ENCODE measurements at regions not wholly inside any gene's neighbourhood (a gene's known extent, or its start where the extent isn't known, plus 50 kb on each side); places are given as distances from the start of the nearest gene placed in this dataset.

GRCh38 chr4:41883988-41884734 lies 51.1 kb upstream of the TMEM33 start:
- no peak for DNase-seq (ENCODE audit: low read depth in 2 of 2)

- DNase-seq (ENCODE audit: low read depth in 2 of 2) = peak; percentile 3 to 42
Measured at GRCh38 chr4:41882625-41883347, 52.4 kb upstream of the TMEM33 start.

- DNase-seq (ENCODE audit: low read depth in 2 of 2) = peak in 1 of 2 donors; percentile 8
Measured at GRCh38 chr4:41881981-41882624, 53.1 kb upstream of the TMEM33 start.

- peak in 1 of 2 donors; percentile 3 for DNase-seq (ENCODE audit: low read depth in 2 of 2)
Measured at GRCh38 chr4:41880840-41881831, 54.1 kb upstream of the TMEM33 start.

- no peak for DNase-seq (ENCODE audit: low read depth in 2 of 2)
Measured at GRCh38 chr4:41880022-41880837, 55.0 kb upstream of the TMEM33 start.

- DNase-seq (ENCODE audit: low read depth in 2 of 2) = no peak
Measured at GRCh38 chr4:41879552-41879951, 55.7 kb upstream of the TMEM33 start.

GRCh38 chr4:41878991-41879491 lies 56.2 kb upstream of the TMEM33 start:
- no peak for DNase-seq (ENCODE audit: low read depth in 2 of 2)

GRCh38 chr4:41878170-41878969 lies 56.9 kb upstream of the TMEM33 start:
- DNase-seq (ENCODE audit: low read depth in 2 of 2) = no peak

GRCh38 chr4:41877020-41877796 lies 58.0 kb upstream of the TMEM33 start:
- DNase-seq (ENCODE audit: low read depth in 2 of 2) = no peak

- DNase-seq (ENCODE audit: low read depth in 2 of 2) = no peak
Measured at GRCh38 chr4:41874873-41875272, 60.4 kb upstream of the TMEM33 start.

- no peak for DNase-seq (ENCODE audit: low read depth in 2 of 2)
Measured at GRCh38 chr4:41874398-41874797, 60.8 kb upstream of the TMEM33 start.

- no peak for DNase-seq (ENCODE audit: low read depth in 2 of 2)
Measured at GRCh38 chr4:41873380-41874295, 61.6 kb upstream of the TMEM33 start.

- no peak for DNase-seq (ENCODE audit: low read depth in 2 of 2)
Measured at GRCh38 chr4:41870035-41870434, 65.2 kb upstream of the TMEM33 start.

GRCh38 chr4:41866799-41867677 lies 68.2 kb upstream of the TMEM33 start:
- no peak for DNase-seq (ENCODE audit: low read depth in 2 of 2)

- DNase-seq (ENCODE audit: low read depth in 2 of 2) = no peak
Measured at GRCh38 chr4:41865981-41866798, 69.0 kb upstream of the TMEM33 start.
